GM19468 (cell line): ENCODE measurements at regions not wholly inside any gene's neighbourhood (a gene's known extent, or its start where the extent isn't known, plus 50 kb on each side); places are given as distances from the start of the nearest gene placed in this dataset.

ENCODE experiments used
- ATAC-seq: cut with Tn5 transposase; IDR thresholded peaks from one replicate; pipeline ENCODE4 v1.9.1; 2021; ENCODE audit warnings: mild to moderate bottlenecking, moderate library complexity, moderate number of reproducible peaks; ENCODE audit not compliant: unreplicated experiment; ENCODE audit errors: extremely low read depth

- ATAC-seq = no peak
These were observed 181.0 kb upstream of the RNF32 start for GRCh38 chr7:156459582-156459981.

DNA sequence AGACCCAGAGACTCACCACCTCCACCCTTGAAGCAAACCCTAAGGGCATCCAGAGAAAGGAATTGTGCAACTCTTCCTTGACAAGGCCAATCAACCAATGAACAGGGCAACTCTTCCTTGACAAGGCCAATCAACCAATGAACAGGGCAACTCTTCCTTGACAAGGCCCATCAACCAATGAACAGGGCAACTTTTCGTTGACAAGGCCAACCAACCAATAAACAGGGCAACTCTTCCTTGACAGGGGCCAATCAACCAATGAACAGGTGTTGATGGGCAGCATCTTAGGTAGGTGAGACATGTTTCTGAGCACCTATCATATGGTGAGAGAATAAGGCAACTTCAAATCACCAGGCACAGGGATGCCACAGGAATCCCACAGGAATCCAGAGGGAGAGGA, 181.5 kb upstream of the RNF32 start:
- no peak for ATAC-seq

- no peak for ATAC-seq
These were observed 182.6 kb upstream of the RNF32 start for GRCh38 chr7:156458011-156458410.

DNA sequence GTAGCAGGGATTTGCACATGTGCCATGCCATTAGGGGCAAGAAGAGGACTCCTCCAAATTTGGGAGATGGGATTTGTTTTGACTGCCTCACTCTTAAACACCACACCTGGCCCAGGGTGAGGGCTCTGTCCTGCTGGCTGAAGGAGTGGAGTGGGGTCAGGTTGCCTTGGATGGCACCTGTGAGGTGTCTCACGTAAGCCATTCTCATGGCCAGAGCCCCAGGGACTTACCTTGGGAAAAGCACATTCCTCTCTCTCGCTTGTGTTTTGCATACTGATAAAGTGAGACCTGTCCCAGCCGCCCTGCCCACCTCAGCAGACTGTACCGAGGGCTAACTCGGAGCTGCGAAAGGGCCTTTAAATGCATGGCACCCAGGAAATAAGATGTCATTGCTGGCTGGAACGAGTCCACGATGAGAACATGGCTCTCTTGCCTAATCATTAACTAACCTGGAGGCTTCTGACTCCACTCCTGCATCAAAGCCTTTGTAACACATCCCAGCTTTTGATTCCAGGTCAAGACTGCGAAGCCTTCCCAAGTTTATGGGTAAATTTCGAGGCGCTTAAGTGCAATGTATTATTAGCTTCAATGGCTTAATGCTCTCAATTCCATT, 184.0 kb upstream of the RNF32 start:
- no peak for ATAC-seq

- no peak for ATAC-seq
These were observed 184.5 kb upstream of the RNF32 start for GRCh38 chr7:156456032-156456431.

DNA sequence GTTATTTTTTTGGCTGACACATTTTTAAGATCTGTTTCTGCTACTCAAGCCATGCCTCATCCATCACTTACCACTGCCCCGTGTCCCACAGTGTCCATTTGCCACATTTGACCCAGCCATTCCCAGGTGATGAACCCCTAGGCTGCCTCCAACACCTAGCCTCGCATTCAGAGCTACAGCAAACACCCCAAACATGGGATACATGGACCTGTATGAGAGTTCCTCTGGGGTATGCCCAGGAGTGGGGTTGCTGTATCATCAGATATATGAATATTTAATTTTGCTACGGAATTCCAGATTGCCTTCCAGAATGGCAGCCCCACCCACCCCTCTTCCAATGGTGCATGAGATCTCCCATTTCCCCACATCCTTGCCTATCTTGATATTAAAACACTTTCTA, 190.1 kb upstream of the RNF32 start:
- ATAC-seq = no peak

GRCh38 chr7:156448918-156449317, 191.7 kb upstream of the RNF32 start:
- no peak for ATAC-seq

DNA sequence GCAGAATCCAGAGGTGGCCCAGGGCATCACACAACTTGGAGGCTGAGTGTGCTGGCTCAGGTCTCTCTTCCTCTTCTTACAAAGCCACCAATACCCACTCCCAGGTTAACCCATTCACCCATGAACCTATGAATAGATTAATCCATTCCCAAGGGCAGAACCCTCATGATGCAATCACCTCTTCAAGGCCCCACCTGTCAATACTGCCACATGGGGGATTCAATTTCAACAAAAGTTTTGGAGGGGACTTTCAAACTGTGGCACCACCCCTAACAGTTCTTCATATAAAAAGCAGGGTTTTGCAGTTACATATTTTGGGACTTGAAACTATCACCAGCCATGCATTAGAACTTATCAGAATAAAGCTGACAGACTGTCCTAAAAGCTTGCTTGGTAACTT, 193.6 kb upstream of the RNF32 start:
- no peak for ATAC-seq

DNA sequence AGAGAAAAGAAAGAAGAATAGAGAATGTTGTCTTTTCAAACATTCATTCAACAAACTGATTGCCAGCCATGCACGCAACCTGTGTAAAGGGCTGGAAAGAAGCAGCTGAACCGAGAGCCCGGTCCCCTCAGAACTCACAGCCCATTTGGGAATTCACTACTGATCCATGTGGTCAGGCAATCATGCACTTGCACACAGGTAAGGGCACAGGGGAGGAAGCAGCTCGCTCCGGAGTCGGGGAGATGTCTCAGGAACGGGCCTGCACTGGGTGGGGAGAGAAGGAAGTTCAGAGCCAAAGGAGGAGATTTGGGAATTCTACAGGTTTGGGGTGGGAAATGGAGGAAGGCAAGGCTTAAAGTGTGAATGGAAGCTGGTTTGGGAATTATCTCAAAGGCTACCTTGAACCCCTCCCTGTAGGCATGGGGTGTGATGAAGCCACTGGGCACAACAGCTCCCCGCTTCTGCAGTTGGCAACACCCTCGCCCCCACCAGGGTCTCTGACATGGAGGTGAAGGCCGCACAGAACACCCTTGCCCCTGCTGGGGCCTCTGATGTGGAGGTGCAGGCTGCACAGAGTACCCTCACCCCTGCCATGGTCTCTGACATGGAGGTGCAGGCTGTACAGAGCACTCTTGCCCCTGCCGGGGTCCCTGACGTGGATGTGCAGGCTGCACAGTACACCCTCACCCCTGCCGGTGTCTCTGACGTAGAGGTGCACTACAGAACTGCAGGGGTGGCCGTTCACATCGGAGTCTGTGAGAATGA, 194.4 kb upstream of the RNF32 start:
- ATAC-seq = no peak

DNA sequence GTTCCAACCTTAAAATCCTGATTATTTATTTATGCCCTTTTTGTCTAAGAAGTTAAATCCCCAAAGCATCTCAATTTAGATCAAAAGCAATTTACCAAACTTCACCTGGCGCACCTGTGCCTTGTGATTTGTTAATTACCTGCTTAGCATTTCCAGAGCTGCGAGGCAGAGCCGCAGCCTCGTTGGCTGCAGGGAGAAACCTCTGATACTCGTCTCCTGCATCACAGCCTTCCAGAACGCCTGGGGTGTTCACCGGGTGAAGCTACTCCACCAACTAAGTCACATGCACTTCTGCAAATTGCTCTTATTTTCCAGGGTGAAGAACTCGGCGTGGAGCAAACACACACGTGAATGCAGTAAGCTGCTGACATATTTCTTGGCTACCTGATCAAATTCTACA, 198.1 kb upstream of the RNF32 start:
- no peak for ATAC-seq

GRCh38 chr7:156440456-156440855, 200.1 kb upstream of the RNF32 start:
- ATAC-seq = no peak

DNA sequence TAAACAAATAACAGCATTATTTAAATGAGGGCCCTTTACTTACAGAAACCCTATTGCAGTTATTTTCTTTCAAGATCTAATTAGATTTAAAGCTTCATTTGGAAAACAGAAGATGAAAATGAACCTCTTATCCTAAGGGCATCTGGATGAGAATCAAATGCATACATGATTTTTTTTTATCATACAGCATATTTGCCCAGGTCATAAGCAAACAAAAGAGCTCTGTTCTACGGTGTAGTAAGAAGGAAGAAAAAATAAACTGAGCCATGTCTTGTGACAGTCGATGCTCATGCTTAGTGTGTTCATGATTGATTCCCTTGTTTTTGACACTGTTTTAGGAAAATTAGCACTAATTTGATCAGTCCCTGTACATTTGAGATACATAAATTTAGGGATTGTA, 202.6 kb upstream of the RNF32 start:
- ATAC-seq = no peak

DNA sequence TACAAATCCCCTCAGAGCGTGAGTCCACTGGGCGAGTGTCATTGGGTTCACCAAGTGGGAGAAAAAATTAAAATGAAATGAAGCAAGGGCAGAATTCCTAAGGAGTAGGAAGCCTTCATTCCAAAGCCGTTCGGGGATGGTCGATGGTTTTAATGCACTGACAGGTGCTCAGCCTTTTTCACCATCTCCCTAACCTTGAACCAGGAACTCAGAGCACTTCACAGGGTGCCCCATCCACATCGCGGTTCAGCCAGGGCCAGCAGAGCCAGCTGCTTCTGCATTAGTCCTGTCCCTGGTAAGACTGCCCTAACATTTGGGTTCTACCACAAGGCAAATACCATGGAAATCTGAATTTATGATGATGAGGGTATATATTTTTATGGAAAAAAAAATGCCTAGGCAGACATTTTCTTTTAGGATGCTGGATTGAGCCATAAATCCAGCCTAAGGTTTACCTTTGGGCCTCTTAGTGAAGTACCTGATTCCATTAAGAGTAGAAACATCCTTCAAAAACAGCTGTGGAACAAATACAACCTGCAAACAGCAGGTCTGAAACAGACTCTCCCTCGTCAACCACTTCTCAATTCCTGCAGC, 203.5 kb upstream of the RNF32 start:
- ATAC-seq = no peak

GRCh38 chr7:156435486-156436231, 204.9 kb upstream of the RNF32 start:
- no peak for ATAC-seq

- no peak for ATAC-seq
These were observed 205.9 kb upstream of the RNF32 start for GRCh38 chr7:156434706-156435105.

GRCh38 chr7:156432018-156432417, 208.6 kb upstream of the RNF32 start:
- no peak for ATAC-seq

DNA sequence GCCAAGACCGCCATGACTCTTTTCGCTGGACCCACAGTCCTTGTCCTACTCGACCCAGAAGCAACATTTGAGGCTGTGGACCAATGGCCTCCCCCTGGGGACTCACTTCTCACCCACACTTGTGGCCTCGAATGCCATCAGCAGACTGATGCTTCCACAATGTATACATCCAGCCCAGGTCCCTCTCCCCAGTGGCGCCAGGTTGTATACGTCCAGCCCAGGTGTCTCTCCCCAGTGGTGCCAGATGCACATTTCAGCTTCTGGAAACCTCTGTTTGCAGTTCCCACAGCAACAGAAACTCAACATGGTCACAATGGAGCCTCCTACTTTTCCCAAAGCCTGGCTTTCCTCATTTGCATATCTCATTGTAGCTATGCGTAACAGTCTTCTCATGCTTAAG, 210.5 kb upstream of the RNF32 start:
- no peak for ATAC-seq

DNA sequence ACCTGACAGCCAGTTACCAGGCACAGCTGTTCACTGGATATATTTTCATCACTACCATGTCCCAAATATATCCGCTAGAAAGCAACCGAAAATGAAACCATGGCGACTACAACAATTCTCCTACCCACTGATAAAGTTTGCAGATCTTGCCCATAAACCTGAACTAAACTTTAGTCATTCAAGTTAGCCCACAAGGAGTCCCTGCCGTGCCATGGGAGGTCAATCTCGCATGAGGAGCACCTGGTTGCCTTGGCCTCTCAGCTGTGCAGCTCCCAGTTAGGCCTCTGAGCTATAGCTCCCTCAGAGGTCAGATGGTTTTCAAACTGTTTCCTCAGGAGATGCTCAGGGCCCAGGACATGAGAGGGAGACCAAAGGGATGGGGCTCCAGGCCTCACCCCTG, 211.1 kb upstream of the RNF32 start:
- ATAC-seq = no peak

DNA sequence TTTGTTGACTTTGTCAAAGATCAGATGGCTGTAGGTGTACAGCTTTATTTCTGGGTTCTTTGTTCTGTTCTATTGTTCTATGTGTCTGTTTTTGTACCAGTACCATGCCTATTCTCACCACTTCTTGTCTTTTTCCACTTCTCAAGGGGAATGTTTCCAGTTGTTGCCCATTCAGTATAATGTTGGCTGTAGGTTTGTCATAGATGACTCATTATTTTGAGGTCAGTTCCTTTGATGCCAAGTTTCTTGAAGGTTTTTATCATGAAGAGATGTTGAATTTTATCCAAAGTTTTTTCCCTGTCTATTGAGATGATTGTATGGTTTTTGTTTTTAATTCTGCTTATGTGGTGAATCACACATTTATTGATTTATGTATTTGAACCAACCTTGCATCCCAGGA, 216.7 kb upstream of the RNF32 start:
- no peak for ATAC-seq

DNA sequence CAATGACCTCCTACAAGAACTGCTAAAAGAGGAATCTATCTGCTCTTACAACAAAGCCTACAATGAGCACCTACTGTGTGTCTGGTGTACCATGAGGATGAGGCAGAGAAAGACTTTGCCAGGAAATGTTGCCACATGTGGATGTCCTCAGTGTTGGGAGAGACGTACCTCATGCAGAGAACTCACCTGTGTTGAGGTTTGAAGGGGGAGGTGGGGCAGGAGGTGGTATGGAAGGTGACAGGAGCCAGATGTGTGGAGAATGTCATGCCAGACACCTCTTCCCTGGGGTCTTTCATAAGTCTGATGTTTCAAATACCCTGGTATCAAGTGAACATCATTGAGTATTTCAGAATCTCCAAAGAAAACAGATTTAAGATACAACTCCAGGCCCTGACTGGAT, 220.1 kb upstream of the RNF32 start:
- no peak for ATAC-seq

DNA sequence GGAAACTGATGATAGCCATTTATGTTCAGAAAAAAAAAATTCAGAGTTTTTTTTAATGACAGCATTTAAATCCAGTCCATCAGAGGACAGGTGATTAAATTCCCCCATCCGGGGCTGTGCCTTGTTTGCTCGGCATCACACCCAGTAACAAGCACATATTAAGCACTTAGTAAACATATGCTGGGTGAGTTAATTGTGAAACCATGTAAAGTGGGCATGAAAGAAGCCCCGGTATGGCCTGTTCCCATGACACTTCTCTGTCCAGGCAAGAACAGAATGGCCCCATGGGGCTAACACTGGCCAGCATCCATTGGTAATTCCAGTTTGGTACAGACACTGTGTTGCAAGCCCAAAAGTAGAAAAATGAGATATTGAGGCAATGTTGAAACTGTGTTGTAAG, 220.8 kb upstream of the RNF32 start:
- ATAC-seq = no peak
